H1 (cell line): ENCODE measurements at regions not wholly inside any gene's neighbourhood (a gene's known extent, or its start where the extent isn't known, plus 50 kb on each side); places are given as distances from the start of the nearest gene placed in this dataset.

Experiments
- CTCF ChIA-PET: fragments of 300-600 bp; sonication (Branson Sonifier 250); formaldehyde crosslinking; loops from one replicate; lab custom pipeline; 2021; ENCODE audit not compliant: partially characterized antibody; lab: Charles Lee
- POLR2A ChIA-PET: fragments of 300-600 bp; sonication (Branson Sonifier 250); formaldehyde crosslinking; loops from one replicate; lab custom pipeline; 2021; ENCODE audit warnings: inconsistent platforms; ENCODE audit not compliant: partially characterized antibody; lab: Charles Lee
- DNase-seq, 2 experiments: peaks; one replicate each; pipeline versions ENCODE4 v3.0.0 to v3.0.0-alpha.2; 2010 to 2022; ENCODE audit warnings: low spot score in 2 of 2, low read depth in 1 of 2, mixed read lengths in 1 of 2
- FAIRE-seq: peaks from 2 replicates; lab custom pipeline; 2011; peaks lifted over from hg19 to GRCh38; lab: Jason Lieb, UNC
- H2AFZ ChIP-seq: 2 replicates; pipeline ENCODE4 v1.8.1; 2012; ENCODE audit warnings: low read length, inconsistent platforms
- H2AK5ac ChIP-seq: 2 replicates; pipeline ENCODE4 v1.6.1; 2013; ENCODE audit warnings: low read depth, low read length
- H2BK120ac ChIP-seq: replicated peaks from 2 replicates; pipeline ENCODE3; 2013; ENCODE audit warnings: low read depth, low read length, inconsistent platforms
- H2BK12ac ChIP-seq: 2 replicates; pipeline ENCODE4 v1.6.1; 2013; ENCODE audit warnings: low read depth, low read length
- H2BK15ac ChIP-seq: 2 replicates; pipeline ENCODE4 v1.6.1; 2013; ENCODE audit warnings: low read length
- H2BK20ac ChIP-seq: 2 replicates; pipeline ENCODE4 v1.6.1; 2013; ENCODE audit warnings: low read length
- H2BK5ac ChIP-seq: 2 replicates; pipeline ENCODE4 v1.6.1; 2013; ENCODE audit warnings: low read depth, low read length
- H3K14ac ChIP-seq: 2 replicates; pipeline ENCODE4 v1.6.1; 2013; ENCODE audit warnings: inconsistent platforms; ENCODE audit not compliant: insufficient read length
- H3K18ac ChIP-seq: 2 replicates; pipeline ENCODE4 v1.6.1; 2013; ENCODE audit warnings: low read length; ENCODE audit errors: extremely low read depth
- H3K23ac ChIP-seq: 2 replicates; pipeline ENCODE4 v1.6.1; 2013; ENCODE audit warnings: inconsistent platforms; ENCODE audit not compliant: insufficient read length
- H3K23me2 ChIP-seq: 2 replicates; pipeline ENCODE4 v1.6.1; 2013; ENCODE audit warnings: low read depth, low read length
- H3K27ac ChIP-seq: 2 replicates; pipeline ENCODE4 v1.6.1; 2011; ENCODE audit warnings: low read depth, low read length, inconsistent platforms
- H3K27me3 ChIP-seq, 4 experiments: replicated peaks in 1 of 4; 1 replicate in 1 of 4; 2 replicates in 3 of 4; pipeline versions ENCODE4 v1.6.1 to v1.8.1; 2011 to 2013; ENCODE audit warnings: low read length in 3 of 4, mild to moderate bottlenecking in 3 of 4, inconsistent platforms in 2 of 4, mixed read lengths in 2 of 4, moderate library complexity in 1 of 4; ENCODE audit not compliant: control insufficient read depth in 3 of 4, insufficient read depth in 3 of 4; ENCODE audit errors: extremely low read depth in 1 of 4
- H3K36me3 ChIP-seq, 4 experiments: 2 replicates each; pipeline versions ENCODE4 v1.6.1 to v1.8.1; 2011 to 2013; ENCODE audit warnings: mild to moderate bottlenecking in 4 of 4, low read length in 3 of 4, moderate library complexity in 2 of 4, control low read depth in 1 of 4, inconsistent platforms in 1 of 4; ENCODE audit not compliant: insufficient read depth in 4 of 4, control insufficient read depth in 2 of 4
- H3K4ac ChIP-seq: replicated peaks from 2 replicates; pipeline ENCODE3; 2013; ENCODE audit warnings: low read length, low read depth, mixed read lengths, inconsistent platforms; ENCODE audit not compliant: insufficient read length
- H3K4me1 ChIP-seq, 4 experiments: replicated peaks in 1 of 4; 1 replicate in 1 of 4; 2 replicates in 3 of 4; pipeline versions ENCODE4 v1.6.1 to v1.8.1; 2011 to 2013; ENCODE audit warnings: low read length in 3 of 4, inconsistent platforms in 2 of 4, mixed read lengths in 1 of 4; ENCODE audit not compliant: insufficient read depth in 4 of 4, control insufficient read depth in 3 of 4
- H3K4me2 ChIP-seq, 2 experiments: 2 replicates each; pipeline versions ENCODE4 v1.6.1 to v1.8.1; 2011 to 2013; ENCODE audit warnings: low read depth in 2 of 2, low read length in 2 of 2, control low read depth in 1 of 2, inconsistent platforms in 1 of 2, mild to moderate bottlenecking in 1 of 2; ENCODE audit not compliant: insufficient read depth in 1 of 2
- H3K4me3 ChIP-seq, 4 experiments: fragments of 200-600, 300-600 bp in 1 of 4; sonication (generic), shearing (Covaris generic), sonication (Bioruptor Twin) in 1 of 4; 2 replicates each; pipeline versions ENCODE4 v1.5.1 to v1.8.1; 2011 to 2016; ENCODE audit warnings: low read length in 4 of 4, low read depth in 3 of 4, control low read depth in 2 of 4, inconsistent platforms in 2 of 4, mild to moderate bottlenecking in 2 of 4, mixed read lengths in 1 of 4, moderate library complexity in 1 of 4; ENCODE audit not compliant: insufficient read depth in 2 of 4; ENCODE audit errors: extremely low read depth in 1 of 4
- H3K56ac ChIP-seq: replicated peaks from 2 replicates; pipeline ENCODE3; 2013; ENCODE audit warnings: low read depth, mild to moderate bottlenecking, mixed read lengths, low read length, inconsistent platforms; ENCODE audit not compliant: insufficient read length
- H3K79me1 ChIP-seq: 2 replicates; pipeline ENCODE4 v1.6.1; 2013; ENCODE audit warnings: low read depth, low read length, control low read depth
- H3K79me2 ChIP-seq, 2 experiments: 2 replicates each; pipeline versions ENCODE4 v1.6.1 to v1.8.1; 2012 to 2013; ENCODE audit warnings: low read length in 2 of 2, mild to moderate bottlenecking in 2 of 2, inconsistent platforms in 1 of 2; ENCODE audit not compliant: insufficient read depth in 2 of 2, control insufficient read depth in 1 of 2
- H3K9ac ChIP-seq, 4 experiments: replicated peaks in 1 of 4; 1 replicate in 1 of 4; 2 replicates in 3 of 4; pipeline versions ENCODE4 v1.6.1 to v1.8.1; 2011 to 2013; ENCODE audit warnings: low read depth in 3 of 4, low read length in 3 of 4, control low read depth in 2 of 4, mild to moderate bottlenecking in 2 of 4, moderate library complexity in 2 of 4, inconsistent platforms in 1 of 4; ENCODE audit errors: extremely low read depth in 1 of 4
- H3K9me3 ChIP-seq, 2 experiments: 2 replicates each; pipeline versions ENCODE4 v1.6.1 to v1.8.1; 2012 to 2013; ENCODE audit warnings: mild to moderate bottlenecking in 2 of 2, moderate library complexity in 2 of 2, control low read depth in 1 of 2, inconsistent platforms in 1 of 2, low read depth in 1 of 2, low read length in 1 of 2, mixed read lengths in 1 of 2; ENCODE audit not compliant: insufficient read depth in 2 of 2
- H4K20me1 ChIP-seq, 2 experiments: replicated peaks in 1 of 2; 2 replicates each; pipeline versions ENCODE3 to v1.8.1; 2011 to 2013; ENCODE audit warnings: inconsistent platforms in 2 of 2, low read length in 2 of 2, mild to moderate bottlenecking in 1 of 2; ENCODE audit not compliant: insufficient read depth in 2 of 2, control insufficient read depth in 1 of 2
- H4K5ac ChIP-seq: 2 replicates; pipeline ENCODE4 v1.6.1; 2013; ENCODE audit warnings: low read length, low read depth, mixed read lengths, inconsistent platforms; ENCODE audit not compliant: insufficient read length
- H4K8ac ChIP-seq: 2 replicates; pipeline ENCODE4 v1.8.0; 2013; ENCODE audit warnings: mild to moderate bottlenecking, moderate library complexity, low read length, inconsistent platforms; ENCODE audit not compliant: insufficient read depth; ENCODE audit errors: extremely low read depth
- H4K91ac ChIP-seq: replicated peaks from 2 replicates; pipeline ENCODE3; 2013; ENCODE audit warnings: low read length, mixed read lengths, inconsistent platforms; ENCODE audit not compliant: insufficient read length
- BCL11A ChIP-seq, 2 experiments: IDR thresholded peaks; one replicate each; pipeline ENCODE4 v1.6.1; 2011; ENCODE audit warnings: low read depth in 2 of 2, low read length in 2 of 2, mild to moderate bottlenecking in 2 of 2
- BRCA1 ChIP-seq: IDR thresholded peaks from 2 replicates; pipeline ENCODE4 v1.6.1; 2012; ENCODE audit warnings: low read depth, low read length, improper control_type of control experiment
- CREB1 ChIP-seq: IDR thresholded peaks from 2 replicates; pipeline ENCODE4 v1.6.1; 2012; ENCODE audit warnings: inconsistent platforms
- EGR1 ChIP-seq: IDR thresholded peaks from 2 replicates; pipeline ENCODE4 v1.6.1; 2011; ENCODE audit warnings: low read depth, low read length, borderline replicate concordance
- FOSL1 ChIP-seq: IDR thresholded peaks from 2 replicates; pipeline ENCODE4 v1.6.1; 2011; ENCODE audit warnings: mild to moderate bottlenecking, low read depth, low read length, moderate library complexity; ENCODE audit not compliant: insufficient read depth
- KDM1A ChIP-seq: fragments of 200-600, 300-600 bp; sonication (generic); IDR thresholded peaks from 2 replicates; pipeline ENCODE4 v1.7.1; 2016; ENCODE audit warnings: mild to moderate bottlenecking, low read length, borderline replicate concordance
- POLR2A ChIP-seq, 2 experiments: IDR thresholded peaks; 1 replicate in 1 of 2; 2 replicates in 1 of 2; pipeline ENCODE4 v1.6.1; 2011; ENCODE audit warnings: low read depth in 2 of 2, low read length in 2 of 2, mild to moderate bottlenecking in 2 of 2; ENCODE audit errors: control extremely low read depth in 1 of 2
- RBBP5 ChIP-seq: IDR thresholded peaks from 2 replicates; pipeline ENCODE4 v1.7.1; 2012; ENCODE audit warnings: low read depth, mild to moderate bottlenecking, inconsistent platforms, low read length, moderate library complexity, borderline replicate concordance
- RXRA ChIP-seq: IDR thresholded peaks from 2 replicates; pipeline ENCODE4 v1.6.1; 2011; ENCODE audit warnings: low read depth, mild to moderate bottlenecking, low read length, moderate library complexity; ENCODE audit not compliant: insufficient read depth
- SP1 ChIP-seq: IDR thresholded peaks from 2 replicates; pipeline ENCODE4 v1.6.1; 2011; ENCODE audit warnings: low read depth, low read length
- TAF1 ChIP-seq: IDR thresholded peaks from 2 replicates; pipeline ENCODE4 v1.6.1; 2011; ENCODE audit warnings: mild to moderate bottlenecking, low read depth, low read length
- USF2 ChIP-seq: IDR thresholded peaks from 2 replicates; pipeline ENCODE4 v1.6.1; 2011; ENCODE audit warnings: low read length, improper control_type of control experiment
- WGBS, 2 experiments: shearing (Covaris generic) in 1 of 2; methylation state at CpG; one replicate each; pipeline versions ENCODE4 v1.1.6 to v1.1.7; 2013 to 2015; ENCODE audit warnings: low lambda C conversion rate in 2 of 2, mixed read lengths in 2 of 2, inconsistent platforms in 1 of 2, low coverage in 1 of 2, missing lambda C conversion rate in 1 of 2; ENCODE audit not compliant: insufficient replicate concordance in 2 of 2, insufficient coverage in 1 of 2, insufficient read length in 1 of 2; ENCODE audit errors: extremely low coverage in 1 of 2, missing lambda C conversion rate in 1 of 2; 5-methylcytosine and 5-hydroxymethylcytosine counted together

- FAIRE-seq (no peak), DNase-seq (no peak)
- Histone ChIP-seq H2AFZ (no peak overlapping the region), H3K9ac (no peak overlapping the region), H2AK5ac (no peak overlapping the region), H4K5ac (no peak overlapping the region), H2BK12ac (no peak overlapping the region), H3K23ac (no peak overlapping the region), H3K79me2 (no peaks in the 10 kb centered on the region), H3K4ac (no peak overlapping the region), H3K18ac (no peak overlapping the region), H3K56ac (no peak overlapping the region), H2BK5ac (no peak overlapping the region), H4K91ac (no peak overlapping the region), H3K36me3 (no peaks in the 10 kb centered on the region; a peak in 1 of 8 replicates), H3K9me3 (no peaks in the 10 kb centered on the region), H2BK120ac (no peak overlapping the region), H3K4me2 (no peak overlapping the region), H4K20me1 (no peaks in the 10 kb centered on the region), H3K23me2 (no peaks in the 10 kb centered on the region), H2BK20ac (no peak overlapping the region), H3K27ac (no peak overlapping the region), H3K79me1 (no peaks in the 10 kb centered on the region), H3K4me1 (no peaks in the 10 kb centered on the region), H3K4me3 (no peak overlapping the region), H4K8ac (no peak overlapping the region), H3K14ac (no peak overlapping the region), H2BK15ac (no peak overlapping the region), H3K27me3 (no peaks in the 10 kb centered on the region)
- WGBS, 2 experiments, result 88% methylated on average over 8 of the region's 8 CpGs; no CpG with 5 or more reads in 1 of the 2 experiments
- TF ChIP-seq KDM1A, result no peak
- no peak for TF ChIP-seq RXRA
- TF ChIP-seq CREB1, result no peak
- no peak for TF ChIP-seq FOSL1
- TF ChIP-seq POLR2A (IDR thresholded peaks at IDR 0.05; ENCODE audit: control extremely low read depth in 1 of 2, low read depth in 2 of 2, low read length in 2 of 2), result no peak
- TF ChIP-seq USF2, result no peak
- no peak for TF ChIP-seq BRCA1
- TF ChIP-seq RBBP5, result no peak
- no peak for TF ChIP-seq EGR1
- TF ChIP-seq TAF1, result no peak
- no peak for TF ChIP-seq SP1
- TF ChIP-seq BCL11A (IDR thresholded peaks at IDR 0.05; ENCODE audit: low read depth in 2 of 2, low read length in 2 of 2), result no peak
- ChIA-PET POLR2A (interaction anchor here (0.9 kb wide), 1 partner anchor 399 kb away, joined by 4 read pairs; no protein-coding TSS in a partner anchor), CTCF (interaction anchor here (0.9 to 2.0 kb wide), 5 partner anchors 17 to 73 kb away, joined by 3 to 7 read pairs (median 5); no protein-coding TSS in a partner anchor)
Observed at GRCh38 chr7:98763441-98763840, 106.4 kb downstream of the TMEM130 start.
